ENCODE measurements at regions not wholly inside any gene's neighbourhood (a gene's known extent, or its start where the extent isn't known, plus 50 kb on each side); places are given as distances from the start of the nearest gene placed in this dataset.

DNA sequence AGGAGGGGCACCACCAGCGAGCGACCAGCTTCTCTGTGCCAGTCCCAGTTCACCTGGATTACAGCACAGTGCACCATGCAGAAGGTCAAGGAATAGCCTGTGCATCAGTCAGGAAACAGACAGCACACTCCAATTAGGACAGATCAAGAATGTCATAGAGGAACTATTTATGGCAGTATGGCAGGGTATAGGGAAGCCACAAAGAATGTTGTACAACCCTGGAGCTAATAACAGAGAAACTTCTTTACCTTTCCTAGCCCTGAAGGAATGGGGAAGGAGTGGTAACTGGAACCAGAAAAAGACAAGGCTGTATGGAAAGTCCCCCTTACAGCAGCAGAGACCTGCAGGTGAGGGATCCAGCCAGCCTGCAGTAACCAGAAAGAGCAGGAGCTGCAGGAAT, 87.8 kb upstream of the USP24 start:
- H3K27ac ChIP-seq = peak overlapping the region in 1 of 2 experiments; percentile 55; a peak in 3 of 6 replicates
- FAIRE-seq (no peak), DNase-seq (ENCODE audit: low read depth in 1 of 2, low spot score in 1 of 2) (no peak), ATAC-seq (no peak)
- H3K9me3 ChIP-seq = 0 out of 3 replicates have a peak, but pooled peaks cover 5% of the 10 kb centered on the region
- ChIA-PET POLR2A (no interaction called here), CTCF (interaction anchor here (1.8 kb wide), 1 partner anchor 73 kb away, joined by 4 read pairs; no protein-coding TSS in a partner anchor)
- H3K4me2 ChIP-seq = no peak overlapping the region
- WGBS (ENCODE audit: missing lambda C conversion rate) = 95% methylated on average over 2 of the region's 2 CpGs
- no peak for TF ChIP-seq POLR2A (IDR thresholded peaks at IDR 0.05; ENCODE audit: low read length)
- TF ChIP-seq GATA3 (IDR thresholded peaks at IDR 0.05; ENCODE audit: borderline replicate concordance) = no peak
- TF ChIP-seq EP300 (IDR thresholded peaks at IDR 0.05) = no peak
- no peak for TF ChIP-seq KDM1A (IDR thresholded peaks at IDR 0.05; ENCODE audit: low read depth)
- no peak overlapping the region for H3K4me3 ChIP-seq
- H3K4me1 ChIP-seq = peaks cover 13% of the 10 kb centered on the region; the same call in 2 of the 3 replicates

DNA sequence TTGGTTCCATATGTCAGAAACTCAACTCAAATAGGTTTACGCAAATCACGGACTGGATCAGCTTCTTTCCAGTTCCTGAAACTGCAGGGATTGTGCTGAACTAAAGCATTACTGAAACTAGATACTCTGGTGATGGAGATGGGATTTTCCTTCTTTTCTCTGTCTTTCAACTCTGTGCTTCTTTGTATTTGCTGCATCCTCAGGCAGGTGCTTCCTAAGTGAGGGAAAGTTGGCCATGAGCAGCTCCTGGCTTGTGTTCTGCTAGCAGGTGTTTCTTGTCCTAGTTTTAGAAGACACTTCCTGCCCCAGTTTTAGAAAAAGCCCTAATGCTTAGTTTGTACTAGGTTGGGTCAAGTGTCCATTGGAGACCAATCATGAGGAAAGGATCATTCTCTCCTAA, 86.7 kb upstream of the USP24 start:
- WGBS (ENCODE audit: missing lambda C conversion rate) = 50% methylated on average over 2 of the region's 2 CpGs
- CTCF ChIA-PET = no interaction called here
- POLR2A ChIA-PET = no interaction called here
- no peak for DNase-seq (ENCODE audit: low read depth in 1 of 2, low spot score in 1 of 2)
- Histone ChIP-seq H3K4me1 (peaks cover 9% of the 10 kb centered on the region; the same call in 2 of the 3 replicates), H3K4me3 (no peak overlapping the region), H3K9me3 (peaks cover 5% of the 10 kb centered on the region; the same call in 1 of the 3 replicates), H3K4me2 (no peak overlapping the region), H3K27ac (peak overlapping the region in 1 of 2 experiments; percentile 37; a peak in 3 of 6 replicates)
- FAIRE-seq = no peak
- no peak for ATAC-seq
- TF ChIP-seq RAD21 (conservative IDR thresholded peaks at IDR 0.05 in 1 of 2, IDR thresholded peaks at IDR 0.05 in 1 of 2) (no peak), HOXB13 (CRISPR knock-in tag; IDR thresholded peaks at IDR 0.05; ENCODE audit: low read depth) (no peak), PHF8 (IDR thresholded peaks at IDR 0.05; ENCODE audit: borderline replicate concordance, low read depth) (no peak), RFX5 (IDR thresholded peaks at IDR 0.05) (no peak), SMC3 (IDR thresholded peaks at IDR 0.05) (no peak), KDM5A (IDR thresholded peaks at IDR 0.05) (no peak), NFE2L2 (conservative IDR thresholded peaks at IDR 0.05; ENCODE audit: low read length) (no peak), GATA3 (IDR thresholded peaks at IDR 0.05; ENCODE audit: borderline replicate concordance) (no peak), EP300 (IDR thresholded peaks at IDR 0.05) (no peak), RNF2 (IDR thresholded peaks at IDR 0.05; ENCODE audit: borderline replicate concordance, low read depth) (no peak), CHD2 (IDR thresholded peaks at IDR 0.05; ENCODE audit: low read length, partially characterized antibody) (no peak), ZSCAN20 (CRISPR knock-in tag; IDR thresholded peaks at IDR 0.05) (no peak), MYC (IDR thresholded peaks at IDR 0.05; ENCODE audit: borderline replicate concordance, low read length) (no peak), JUNB (IDR thresholded peaks at IDR 0.05) (no peak)
- TF ChIP-seq, protein P1, sequence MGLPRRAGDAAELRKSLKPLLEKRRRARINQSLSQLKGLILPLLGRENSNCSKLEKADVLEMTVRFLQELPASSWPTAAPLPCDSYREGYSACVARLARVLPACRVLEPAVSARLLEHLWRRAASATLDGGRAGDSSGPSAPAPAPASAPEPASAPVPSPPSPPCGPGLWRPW (IDR thresholded peaks at IDR 0.05) = no peak
- TF ChIP-seq, protein P2, sequence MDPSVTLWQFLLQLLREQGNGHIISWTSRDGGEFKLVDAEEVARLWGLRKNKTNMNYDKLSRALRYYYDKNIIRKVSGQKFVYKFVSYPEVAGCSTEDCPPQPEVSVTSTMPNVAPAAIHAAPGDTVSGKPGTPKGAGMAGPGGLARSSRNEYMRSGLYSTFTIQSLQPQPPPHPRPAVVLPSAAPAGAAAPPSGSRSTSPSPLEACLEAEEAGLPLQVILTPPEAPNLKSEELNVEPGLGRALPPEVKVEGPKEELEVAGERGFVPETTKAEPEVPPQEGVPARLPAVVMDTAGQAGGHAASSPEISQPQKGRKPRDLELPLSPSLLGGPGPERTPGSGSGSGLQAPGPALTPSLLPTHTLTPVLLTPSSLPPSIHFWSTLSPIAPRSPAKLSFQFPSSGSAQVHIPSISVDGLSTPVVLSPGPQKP (IDR thresholded peaks at IDR 0.05; ENCODE audit: low read depth, low read length) = no peak
- TF ChIP-seq, protein P3, sequence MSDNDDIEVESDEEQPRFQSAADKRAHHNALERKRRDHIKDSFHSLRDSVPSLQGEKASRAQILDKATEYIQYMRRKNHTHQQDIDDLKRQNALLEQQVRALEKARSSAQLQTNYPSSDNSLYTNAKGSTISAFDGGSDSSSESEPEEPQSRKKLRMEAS (IDR thresholded peaks at IDR 0.05) = no peak

DNA sequence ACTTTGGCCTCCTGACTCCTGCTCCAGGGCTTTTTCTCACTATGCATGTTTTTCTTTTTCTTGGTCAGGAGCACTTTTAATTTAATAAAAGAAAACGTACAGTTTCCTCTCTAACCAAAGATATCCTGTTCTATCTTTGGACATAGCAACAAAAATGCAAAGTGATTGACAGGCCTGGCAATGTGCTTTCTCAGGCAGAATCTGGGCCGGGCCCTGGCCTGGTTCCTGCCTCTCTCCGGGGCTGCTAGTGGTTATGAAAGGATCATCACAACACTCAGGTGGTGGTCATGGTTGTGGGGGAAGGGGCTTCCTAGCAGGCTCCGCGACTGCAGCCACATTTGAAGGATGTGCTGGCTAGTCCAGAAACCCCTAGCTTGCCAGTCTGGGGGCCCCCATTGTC, 85.8 kb upstream of the USP24 start:
- Histone ChIP-seq H3K4me1 (peaks cover 8% of the 10 kb centered on the region; the same call in 2 of the 3 replicates), H3K4me2 (no peak overlapping the region), H3K27ac (peak overlapping the region in 1 of 2 experiments; percentile 58; a peak in 2 of 6 replicates), H3K4me3 (no peak overlapping the region), H3K9me3 (peaks cover 5% of the 10 kb centered on the region; the same call in 1 of the 3 replicates)
- ChIA-PET CTCF (no interaction called here), POLR2A (no interaction called here)
- no peak for FAIRE-seq
- WGBS (ENCODE audit: missing lambda C conversion rate) = 85% methylated on average over 4 of the region's 5 CpGs
- DNase-seq (ENCODE audit: low read depth in 1 of 2, low spot score in 1 of 2) = no peak
- no peak for ATAC-seq
- TF ChIP-seq, protein P4, sequence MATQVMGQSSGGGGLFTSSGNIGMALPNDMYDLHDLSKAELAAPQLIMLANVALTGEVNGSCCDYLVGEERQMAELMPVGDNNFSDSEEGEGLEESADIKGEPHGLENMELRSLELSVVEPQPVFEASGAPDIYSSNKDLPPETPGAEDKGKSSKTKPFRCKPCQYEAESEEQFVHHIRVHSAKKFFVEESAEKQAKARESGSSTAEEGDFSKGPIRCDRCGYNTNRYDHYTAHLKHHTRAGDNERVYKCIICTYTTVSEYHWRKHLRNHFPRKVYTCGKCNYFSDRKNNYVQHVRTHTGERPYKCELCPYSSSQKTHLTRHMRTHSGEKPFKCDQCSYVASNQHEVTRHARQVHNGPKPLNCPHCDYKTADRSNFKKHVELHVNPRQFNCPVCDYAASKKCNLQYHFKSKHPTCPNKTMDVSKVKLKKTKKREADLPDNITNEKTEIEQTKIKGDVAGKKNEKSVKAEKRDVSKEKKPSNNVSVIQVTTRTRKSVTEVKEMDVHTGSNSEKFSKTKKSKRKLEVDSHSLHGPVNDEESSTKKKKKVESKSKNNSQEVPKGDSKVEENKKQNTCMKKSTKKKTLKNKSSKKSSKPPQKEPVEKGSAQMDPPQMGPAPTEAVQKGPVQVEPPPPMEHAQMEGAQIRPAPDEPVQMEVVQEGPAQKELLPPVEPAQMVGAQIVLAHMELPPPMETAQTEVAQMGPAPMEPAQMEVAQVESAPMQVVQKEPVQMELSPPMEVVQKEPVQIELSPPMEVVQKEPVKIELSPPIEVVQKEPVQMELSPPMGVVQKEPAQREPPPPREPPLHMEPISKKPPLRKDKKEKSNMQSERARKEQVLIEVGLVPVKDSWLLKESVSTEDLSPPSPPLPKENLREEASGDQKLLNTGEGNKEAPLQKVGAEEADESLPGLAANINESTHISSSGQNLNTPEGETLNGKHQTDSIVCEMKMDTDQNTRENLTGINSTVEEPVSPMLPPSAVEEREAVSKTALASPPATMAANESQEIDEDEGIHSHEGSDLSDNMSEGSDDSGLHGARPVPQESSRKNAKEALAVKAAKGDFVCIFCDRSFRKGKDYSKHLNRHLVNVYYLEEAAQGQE (IDR thresholded peaks at IDR 0.05) = no peak
- TF ChIP-seq, protein P5, sequence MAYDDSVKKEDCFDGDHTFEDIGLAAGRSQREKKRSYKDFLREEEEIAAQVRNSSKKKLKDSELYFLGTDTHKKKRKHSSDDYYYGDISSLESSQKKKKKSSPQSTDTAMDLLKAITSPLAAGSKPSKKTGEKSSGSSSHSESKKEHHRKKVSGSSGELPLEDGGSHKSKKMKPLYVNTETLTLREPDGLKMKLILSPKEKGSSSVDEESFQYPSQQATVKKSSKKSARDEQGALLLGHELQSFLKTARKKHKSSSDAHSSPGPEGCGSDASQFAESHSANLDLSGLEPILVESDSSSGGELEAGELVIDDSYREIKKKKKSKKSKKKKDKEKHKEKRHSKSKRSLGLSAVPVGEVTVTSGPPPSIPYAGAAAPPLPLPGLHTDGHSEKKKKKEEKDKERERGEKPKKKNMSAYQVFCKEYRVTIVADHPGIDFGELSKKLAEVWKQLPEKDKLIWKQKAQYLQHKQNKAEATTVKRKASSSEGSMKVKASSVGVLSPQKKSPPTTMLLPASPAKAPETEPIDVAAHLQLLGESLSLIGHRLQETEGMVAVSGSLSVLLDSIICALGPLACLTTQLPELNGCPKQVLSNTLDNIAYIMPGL (CRISPR knock-in tag; IDR thresholded peaks at IDR 0.05; ENCODE audit: borderline replicate concordance) = no peak
- TF ChIP-seq MYC (IDR thresholded peaks at IDR 0.05; ENCODE audit: borderline replicate concordance, low read length) (no peak), MAZ (IDR thresholded peaks at IDR 0.05; ENCODE audit: borderline replicate concordance, low read depth, low read length) (no peak), ZSCAN20 (CRISPR knock-in tag; IDR thresholded peaks at IDR 0.05) (no peak), EHMT2 (IDR thresholded peaks at IDR 0.05; ENCODE audit: low read depth) (no peak), HEYL (CRISPR knock-in tag; IDR thresholded peaks at IDR 0.05) (no peak), ZFP36 (IDR thresholded peaks at IDR 0.05; ENCODE audit: borderline replicate concordance, partially characterized antibody) (no peak), ZNF302 (CRISPR knock-in tag; IDR thresholded peaks at IDR 0.05) (no peak), NR3C1 (IDR thresholded peaks at IDR 0.05) (no peak), JUNB (IDR thresholded peaks at IDR 0.05) (no peak), JUN (IDR thresholded peaks at IDR 0.05) (no peak), HDAC2 (IDR thresholded peaks at IDR 0.05) (no peak), KDM1A (IDR thresholded peaks at IDR 0.05; ENCODE audit: low read depth) (no peak)
